ENCODE measurements at regions not wholly inside any gene's neighbourhood (a gene's known extent, or its start where the extent isn't known, plus 50 kb on each side); places are given as distances from the start of the nearest gene placed in this dataset.

- intact Hi-C loops (cut with DNase I): loop anchor here (5.0 kb wide), 1 partner anchor 605 kb away; the partner anchor contains the start of gene OSR1
- peak; percentile 55 for ATAC-seq (ENCODE audit: poor library complexity)
- no peak for DNase-seq
Measured at GRCh38 chr2:18752022-18752493, 162.7 kb upstream of the NT5C1B start.

GRCh38 chr2:18750672-18751554 is 161.5 kb upstream of the NT5C1B start:
- no peak for ATAC-seq (ENCODE audit: poor library complexity)
- DNase-seq: no peak
- intact Hi-C loops (cut with DNase I): loop anchor here (5.0 kb wide), 1 partner anchor 606 kb away; the partner anchor contains the start of gene OSR1

- ATAC-seq (ENCODE audit: poor library complexity): peak; percentile 68
- DNase-seq: no peak
- intact Hi-C loops (cut with DNase I): loop anchor here (5.0 to 10.0 kb wide), 2 partner anchors 607 to 1115 kb away; partner anchors contain the start of gene OSR1
Measured at GRCh38 chr2:18749912-18750526, 160.7 kb upstream of the NT5C1B start.

GRCh38 chr2:18745431-18746272 is 156.3 kb upstream of the NT5C1B start:
- intact Hi-C loops (cut with DNase I): loop anchor here (10.0 kb wide), 1 partner anchor 1119 kb away; no protein-coding TSS in a partner anchor
- DNase-seq (no peak), ATAC-seq (ENCODE audit: poor library complexity) (no peak)

- intact Hi-C loops (cut with DNase I): loop anchor here (5.0 to 10.0 kb wide), 2 partner anchors 220 to 1123 kb away; no protein-coding TSS in a partner anchor
- peak; percentile 50 for DNase-seq
- ATAC-seq (ENCODE audit: poor library complexity): peak; percentile 81
Measured at GRCh38 chr2:18741895-18742732, 152.7 kb upstream of the NT5C1B start.

- intact Hi-C loops (cut with DNase I): loop anchor here (5.0 to 10.0 kb wide), 2 partner anchors 219 to 1124 kb away; no protein-coding TSS in a partner anchor
- no peak for DNase-seq
Measured at GRCh38 chr2:18741191-18741590, 151.8 kb upstream of the NT5C1B start.

GRCh38 chr2:18740474-18740881 is 151.1 kb upstream of the NT5C1B start:
- intact Hi-C loops (cut with DNase I): loop anchor here (5.0 to 10.0 kb wide), 2 partner anchors 218 to 1124 kb away; no protein-coding TSS in a partner anchor
- ATAC-seq (ENCODE audit: poor library complexity): peak; percentile 59
- peak; percentile 77 for DNase-seq

More at GRCh38 chr2:18741191-18741590, 151.8 kb upstream of the NT5C1B start:
- no peak for ATAC-seq (ENCODE audit: poor library complexity)

- ATAC-seq (ENCODE audit: poor library complexity) (no peak), DNase-seq (no peak)
- intact Hi-C loops (cut with DNase I): no loop called here
Measured at GRCh38 chr2:18731666-18732065, 142.3 kb upstream of the NT5C1B start.

- ATAC-seq (ENCODE audit: poor library complexity) (no peak), DNase-seq (no peak)
- intact Hi-C loops (cut with DNase I): no loop called here
Measured at GRCh38 chr2:18724371-18725145, 135.2 kb upstream of the NT5C1B start.

- DNase-seq: no peak
- ATAC-seq (ENCODE audit: poor library complexity): no peak
- intact Hi-C loops (cut with DNase I): no loop called here
Measured at GRCh38 chr2:18723219-18723618, 133.8 kb upstream of the NT5C1B start.

GRCh38 chr2:18722101-18722500 is 132.7 kb upstream of the NT5C1B start:
- no peak for DNase-seq
- intact Hi-C loops (cut with DNase I): no loop called here
- no peak for ATAC-seq (ENCODE audit: poor library complexity)

- DNase-seq (no peak), ATAC-seq (ENCODE audit: poor library complexity) (peak; percentile 46)
- intact Hi-C loops (cut with DNase I): no loop called here
Measured at GRCh38 chr2:18721038-18721922, 131.9 kb upstream of the NT5C1B start.

GRCh38 chr2:18719978-18720775 is 130.8 kb upstream of the NT5C1B start:
- DNase-seq (no peak), ATAC-seq (ENCODE audit: poor library complexity) (no peak)
- intact Hi-C loops (cut with DNase I): no loop called here

- intact Hi-C loops (cut with DNase I): no loop called here
- DNase-seq (no peak), ATAC-seq (ENCODE audit: poor library complexity) (no peak)
Measured at GRCh38 chr2:18708203-18708715, 118.9 kb upstream of the NT5C1B start.

- no peak for ATAC-seq (ENCODE audit: poor library complexity)
- intact Hi-C loops (cut with DNase I): no loop called here
- no peak for DNase-seq
Measured at GRCh38 chr2:18706001-18706400, 116.6 kb upstream of the NT5C1B start.

Data from Right ventricle myocardium superior (tissue), 1 donor.